ENCODE measurements at regions not wholly inside any gene's neighbourhood (a gene's known extent, or its start where the extent isn't known, plus 50 kb on each side); places are given as distances from the start of the nearest gene placed in this dataset.
A peak's percentile ranks its signal among the peaks of the same experiment; 100 is the strongest.

DNA sequence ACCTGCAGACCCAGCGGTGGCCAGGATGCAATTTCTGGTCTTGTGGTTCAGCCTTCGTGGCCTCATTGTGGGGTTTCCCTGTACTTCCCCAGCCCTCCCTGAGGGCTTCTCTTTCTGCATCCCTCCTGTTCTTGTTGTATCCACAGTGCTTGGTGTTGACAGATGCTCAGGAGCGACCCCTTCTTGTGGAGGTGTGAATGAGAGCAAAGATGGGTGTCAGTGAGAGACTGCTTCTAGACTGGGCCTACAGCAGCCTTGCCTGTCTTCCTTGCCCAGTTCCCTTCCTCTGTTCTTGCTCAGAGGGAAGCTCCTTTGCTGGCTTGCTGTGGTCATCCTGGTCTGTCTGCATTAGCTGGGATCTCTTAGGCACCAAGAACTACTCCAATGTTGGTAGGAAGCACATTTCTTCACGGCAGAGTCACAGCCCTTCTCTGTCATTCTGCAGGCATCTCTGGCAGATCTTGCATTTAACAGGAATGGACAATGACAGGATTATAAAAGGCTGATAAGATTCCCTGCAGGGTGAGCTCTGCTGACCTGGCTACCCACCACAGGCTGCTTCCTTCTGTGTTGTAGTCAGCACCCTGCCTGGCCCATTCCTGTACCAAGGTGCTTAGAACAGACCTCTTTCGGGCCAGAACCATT, 317.8 kb upstream of the C2CD4B start:
- H3K27ac Mint-ChIP-seq: no peak overlapping the region
- no peaks in the 10 kb centered on the region for H3K36me3 Mint-ChIP-seq (ENCODE audit: low read depth)
- peaks cover 2% of the 10 kb centered on the region for H3K27me3 Mint-ChIP-seq
- ATAC-seq (ENCODE audit: low read depth): peak; percentile 71
- CTCF ChIA-PET: no interaction called here
- no peaks in the 10 kb centered on the region for H3K9me3 Mint-ChIP-seq
- POLR2A ChIA-PET: no interaction called here
- TF ChIP-seq, protein P1, sequence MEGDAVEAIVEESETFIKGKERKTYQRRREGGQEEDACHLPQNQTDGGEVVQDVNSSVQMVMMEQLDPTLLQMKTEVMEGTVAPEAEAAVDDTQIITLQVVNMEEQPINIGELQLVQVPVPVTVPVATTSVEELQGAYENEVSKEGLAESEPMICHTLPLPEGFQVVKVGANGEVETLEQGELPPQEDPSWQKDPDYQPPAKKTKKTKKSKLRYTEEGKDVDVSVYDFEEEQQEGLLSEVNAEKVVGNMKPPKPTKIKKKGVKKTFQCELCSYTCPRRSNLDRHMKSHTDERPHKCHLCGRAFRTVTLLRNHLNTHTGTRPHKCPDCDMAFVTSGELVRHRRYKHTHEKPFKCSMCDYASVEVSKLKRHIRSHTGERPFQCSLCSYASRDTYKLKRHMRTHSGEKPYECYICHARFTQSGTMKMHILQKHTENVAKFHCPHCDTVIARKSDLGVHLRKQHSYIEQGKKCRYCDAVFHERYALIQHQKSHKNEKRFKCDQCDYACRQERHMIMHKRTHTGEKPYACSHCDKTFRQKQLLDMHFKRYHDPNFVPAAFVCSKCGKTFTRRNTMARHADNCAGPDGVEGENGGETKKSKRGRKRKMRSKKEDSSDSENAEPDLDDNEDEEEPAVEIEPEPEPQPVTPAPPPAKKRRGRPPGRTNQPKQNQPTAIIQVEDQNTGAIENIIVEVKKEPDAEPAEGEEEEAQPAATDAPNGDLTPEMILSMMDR (IDR thresholded peaks at IDR 0.05): no peak
- H3K4me1 Mint-ChIP-seq: no peaks in the 10 kb centered on the region
- intact Hi-C loops (cut with micrococcal nuclease): no loop called here
- peak; percentile 17 for DNase-seq
- H3K4me3 Mint-ChIP-seq: no peak overlapping the region

DNA sequence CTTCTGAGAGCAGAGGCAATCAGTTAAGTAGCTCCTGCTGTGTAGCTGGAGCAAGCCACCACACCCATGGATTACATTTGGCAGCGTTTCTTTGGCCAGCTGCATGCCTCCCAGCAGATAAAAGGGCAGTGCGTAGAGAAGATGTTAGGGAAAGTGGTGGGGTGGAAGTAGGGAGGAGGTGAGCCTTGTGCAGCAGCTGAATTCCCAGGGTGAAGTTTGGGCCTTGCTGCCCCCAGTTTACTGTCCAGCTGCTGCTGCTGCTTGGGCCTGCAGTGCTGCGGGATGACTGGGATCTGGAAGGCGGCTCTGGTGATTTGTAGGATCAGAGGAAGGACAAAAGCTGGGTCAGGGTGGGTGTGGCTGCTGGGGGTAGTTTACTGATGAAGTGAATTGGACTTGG, 318.7 kb upstream of the C2CD4B start:
- no peak for DNase-seq
- CTCF ChIA-PET: no interaction called here
- Mint-ChIP-seq H3K4me1 (no peaks in the 10 kb centered on the region), H3K9me3 (no peaks in the 10 kb centered on the region), H3K27me3 (peaks cover 4% of the 10 kb centered on the region), H3K27ac (no peak overlapping the region), H3K4me3 (no peak overlapping the region), H3K36me3 (ENCODE audit: low read depth) (no peaks in the 10 kb centered on the region)
- intact Hi-C loops (cut with micrococcal nuclease): no loop called here
- TF ChIP-seq, protein P1 (IDR thresholded peaks at IDR 0.05): no peak
- ATAC-seq (ENCODE audit: low read depth): no peak
- POLR2A ChIA-PET: no interaction called here

GRCh38 chr15:62485170-62485720, 320.2 kb upstream of the C2CD4B start:
- no peak overlapping the region for H3K4me3 Mint-ChIP-seq
- ChIA-PET CTCF (no interaction called here), POLR2A (no interaction called here)
- H3K27me3 Mint-ChIP-seq: peaks cover 7% of the 10 kb centered on the region
- no peaks in the 10 kb centered on the region for H3K4me1 Mint-ChIP-seq
- TF ChIP-seq, protein P1 (IDR thresholded peaks at IDR 0.05): no peak
- DNase-seq (no peak), ATAC-seq (ENCODE audit: low read depth) (no peak)
- no peaks in the 10 kb centered on the region for H3K9me3 Mint-ChIP-seq
- H3K36me3 Mint-ChIP-seq (ENCODE audit: low read depth): no peaks in the 10 kb centered on the region
- H3K27ac Mint-ChIP-seq: no peak overlapping the region
- intact Hi-C loops (cut with micrococcal nuclease): no loop called here

DNA sequence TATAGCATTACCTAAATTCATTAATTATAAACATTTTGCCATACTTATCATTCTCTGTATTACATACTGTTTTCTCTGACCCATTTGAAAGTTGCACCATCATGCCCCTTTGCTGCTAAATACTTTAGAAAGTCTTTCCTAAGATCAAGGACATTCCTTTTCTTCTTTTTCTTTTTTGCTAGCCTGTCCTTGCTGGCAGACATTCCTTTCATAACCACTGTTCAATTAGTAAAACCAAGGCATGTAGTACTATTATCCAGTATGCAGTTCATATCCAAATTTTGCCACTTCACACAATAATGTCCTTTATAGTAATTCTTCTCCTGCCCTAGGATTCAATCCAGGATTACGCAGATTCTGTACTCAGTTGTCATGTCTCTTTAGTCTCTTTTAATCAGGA, 321.0 kb upstream of the C2CD4B start:
- H3K27me3 Mint-ChIP-seq: peaks cover 7% of the 10 kb centered on the region
- POLR2A ChIA-PET: interaction anchor here (0.6 kb wide), 1 partner anchor 8 kb away, joined by 4 read pairs; no protein-coding TSS in a partner anchor
- H3K4me1 Mint-ChIP-seq: no peaks in the 10 kb centered on the region
- no peaks in the 10 kb centered on the region for H3K36me3 Mint-ChIP-seq (ENCODE audit: low read depth)
- no peak overlapping the region for H3K4me3 Mint-ChIP-seq
- no peaks in the 10 kb centered on the region for H3K9me3 Mint-ChIP-seq
- H3K27ac Mint-ChIP-seq: no peak overlapping the region
- TF ChIP-seq, protein P1 (IDR thresholded peaks at IDR 0.05): no peak
- ATAC-seq (ENCODE audit: low read depth) (no peak), DNase-seq (no peak)
- CTCF ChIA-PET: no interaction called here
- intact Hi-C loops (cut with micrococcal nuclease): no loop called here

DNA sequence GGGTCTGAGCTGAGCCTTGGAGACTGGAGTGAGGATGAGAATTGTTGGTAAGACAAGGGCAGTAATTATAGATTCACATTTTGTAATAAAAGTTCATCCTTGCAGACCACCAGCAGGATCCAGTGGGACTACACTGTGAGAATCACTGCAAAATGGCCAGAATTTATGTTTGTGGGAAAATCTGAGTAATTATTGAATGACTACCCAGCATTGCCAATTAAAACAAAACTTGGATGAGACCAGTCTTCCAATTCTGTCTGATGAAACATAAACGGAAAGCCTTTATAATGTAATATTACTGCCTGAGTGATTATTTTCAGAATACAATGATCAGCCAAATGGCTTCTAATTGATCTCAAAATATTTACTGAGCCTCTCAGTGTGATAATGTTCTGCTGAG, 323.3 kb upstream of the C2CD4B start:
- DNase-seq (no peak), ATAC-seq (ENCODE audit: low read depth) (no peak)
- H3K27ac Mint-ChIP-seq: no peak overlapping the region
- no peaks in the 10 kb centered on the region for H3K36me3 Mint-ChIP-seq (ENCODE audit: low read depth)
- POLR2A ChIA-PET: no interaction called here
- H3K4me1 Mint-ChIP-seq: no peaks in the 10 kb centered on the region
- TF ChIP-seq, protein P1 (IDR thresholded peaks at IDR 0.05): no peak
- H3K27me3 Mint-ChIP-seq: peaks cover 7% of the 10 kb centered on the region
- CTCF ChIA-PET: no interaction called here
- intact Hi-C loops (cut with micrococcal nuclease): no loop called here
- no peaks in the 10 kb centered on the region for H3K9me3 Mint-ChIP-seq
- H3K4me3 Mint-ChIP-seq: no peak overlapping the region
